ENCODE measurements at regions not wholly inside any gene's neighbourhood (a gene's known extent, or its start where the extent isn't known, plus 50 kb on each side); places are given as distances from the start of the nearest gene placed in this dataset.

DNA sequence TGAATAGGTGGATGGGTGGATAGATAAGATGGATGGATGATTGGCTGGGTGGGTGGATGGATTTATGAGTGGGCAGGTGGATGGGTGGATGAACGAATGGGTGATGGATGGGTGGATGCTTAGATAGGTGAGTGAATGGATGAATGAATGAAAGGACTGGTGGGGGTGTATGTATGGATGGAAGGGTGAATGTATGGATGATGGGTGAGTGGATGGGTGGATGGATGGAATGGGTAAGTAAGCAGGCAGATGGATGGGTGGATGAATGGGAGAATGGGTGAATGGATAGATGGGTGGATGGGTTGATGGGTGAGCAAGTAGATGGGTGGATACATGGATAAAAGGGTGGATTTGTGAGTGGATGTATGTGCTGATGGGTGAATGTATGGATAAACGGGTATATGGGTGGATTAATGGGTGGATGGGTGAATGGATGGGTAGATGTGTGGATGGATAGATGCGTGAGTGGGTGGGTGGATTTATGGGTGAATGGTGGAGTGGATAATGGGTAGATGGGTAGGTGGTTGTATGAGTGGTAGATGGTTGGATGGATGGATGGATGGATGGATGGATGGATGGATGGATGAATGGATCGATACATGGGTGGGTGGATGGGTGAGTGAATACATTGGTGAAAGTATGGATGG lies 682.6 kb downstream of the HS3ST4 start:
- Mint-ChIP-seq H3K36me3 (ENCODE audit: insufficient read depth, unreplicated experiment) (no peaks in the 10 kb centered on the region), H3K27me3 (ENCODE audit: insufficient read depth, unreplicated experiment) (no peaks in the 10 kb centered on the region), H3K4me3 (ENCODE audit: unreplicated experiment) (no peak overlapping the region), H3K9me3 (ENCODE audit: unreplicated experiment) (peaks cover 28% of the 10 kb centered on the region), H3K27ac (ENCODE audit: low read depth, unreplicated experiment) (no peak overlapping the region), H3K4me1 (ENCODE audit: insufficient read depth, unreplicated experiment) (no peaks in the 10 kb centered on the region)
- BruUV-seq (replicated peaks): no TSS peak
- POLR2A ChIA-PET: no interaction called here
- CTCF ChIA-PET: no interaction called here
- no peak for DNase-seq (ENCODE audit: unreplicated experiment)
- intact Hi-C loops (cut with micrococcal nuclease): no loop called here
- no peak for TF ChIP-seq CTCF (IDR thresholded peaks at IDR 0.05; ENCODE audit: unreplicated experiment)

- CTCF ChIA-PET: interaction anchor here (0.5 to 0.6 kb wide), 2 partner anchors 159 to 1007 kb away, joined by 3 read pairs; no protein-coding TSS in a partner anchor
- no peaks in the 10 kb centered on the region for H3K4me1 Mint-ChIP-seq (ENCODE audit: insufficient read depth, unreplicated experiment)
- no peaks in the 10 kb centered on the region for H3K27me3 Mint-ChIP-seq (ENCODE audit: insufficient read depth, unreplicated experiment)
- intact Hi-C loops (cut with micrococcal nuclease): no loop called here
- no peak overlapping the region for H3K4me3 Mint-ChIP-seq (ENCODE audit: unreplicated experiment)
- peaks cover 67% of the 10 kb centered on the region for H3K9me3 Mint-ChIP-seq (ENCODE audit: unreplicated experiment)
- no TSS peak for BruUV-seq (replicated peaks)
- no peak overlapping the region for H3K27ac Mint-ChIP-seq (ENCODE audit: low read depth, unreplicated experiment)
- no peak for TF ChIP-seq CTCF (IDR thresholded peaks at IDR 0.05; ENCODE audit: unreplicated experiment)
- DNase-seq (ENCODE audit: unreplicated experiment): no peak
- POLR2A ChIA-PET: no interaction called here
- H3K36me3 Mint-ChIP-seq (ENCODE audit: insufficient read depth, unreplicated experiment): no peaks in the 10 kb centered on the region
These were observed 684.1 kb upstream of the C16orf82 start for GRCh38 chr16:26382586-26382985.

- intact Hi-C loops (cut with micrococcal nuclease): no loop called here
- H3K4me1 Mint-ChIP-seq (ENCODE audit: insufficient read depth, unreplicated experiment): no peaks in the 10 kb centered on the region
- DNase-seq (ENCODE audit: unreplicated experiment): no peak
These were observed 680.6 kb upstream of the C16orf82 start for GRCh38 chr16:26386096-26386495.

DNA sequence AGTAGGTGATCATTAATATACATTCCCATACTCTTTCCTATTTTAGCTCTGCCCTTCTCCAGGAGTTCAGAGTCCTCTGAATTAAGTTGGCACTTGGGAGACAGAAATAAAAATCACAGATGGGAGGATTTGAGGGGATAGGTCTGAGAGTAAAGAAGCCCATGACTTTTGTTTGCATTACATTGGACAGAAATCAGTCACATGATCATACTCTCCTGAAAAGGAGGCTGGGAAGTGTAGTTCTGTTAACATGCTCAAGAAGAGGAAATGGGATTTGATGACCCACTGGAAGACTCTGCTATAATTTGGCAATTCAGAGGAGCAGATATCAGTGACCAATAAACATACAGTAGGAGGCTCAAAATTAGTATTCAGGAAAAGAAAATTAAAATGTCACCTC lies 674.9 kb upstream of the C16orf82 start:
- no TSS peak for BruUV-seq (replicated peaks)
- intact Hi-C loops (cut with micrococcal nuclease): no loop called here
- no peak overlapping the region for H3K4me3 Mint-ChIP-seq (ENCODE audit: unreplicated experiment)
- H3K27ac Mint-ChIP-seq (ENCODE audit: low read depth, unreplicated experiment): no peak overlapping the region
- H3K9me3 Mint-ChIP-seq (ENCODE audit: unreplicated experiment): peaks cover 57% of the 10 kb centered on the region
- ChIA-PET CTCF (no interaction called here), POLR2A (no interaction called here)
- no peaks in the 10 kb centered on the region for H3K27me3 Mint-ChIP-seq (ENCODE audit: insufficient read depth, unreplicated experiment)
- H3K36me3 Mint-ChIP-seq (ENCODE audit: insufficient read depth, unreplicated experiment): no peaks in the 10 kb centered on the region
- no peak for TF ChIP-seq CTCF (IDR thresholded peaks at IDR 0.05; ENCODE audit: unreplicated experiment)
- H3K4me1 Mint-ChIP-seq (ENCODE audit: insufficient read depth, unreplicated experiment): no peaks in the 10 kb centered on the region
- no peak for DNase-seq (ENCODE audit: unreplicated experiment)

More at GRCh38 chr16:26386096-26386495, 680.6 kb upstream of the C16orf82 start:
- TF ChIP-seq CTCF (IDR thresholded peaks at IDR 0.05; ENCODE audit: unreplicated experiment): no peak
- no peak overlapping the region for H3K27ac Mint-ChIP-seq (ENCODE audit: low read depth, unreplicated experiment)
- POLR2A ChIA-PET: no interaction called here
- no TSS peak for BruUV-seq (replicated peaks)
- no peaks in the 10 kb centered on the region for H3K36me3 Mint-ChIP-seq (ENCODE audit: insufficient read depth, unreplicated experiment)
- no peaks in the 10 kb centered on the region for H3K27me3 Mint-ChIP-seq (ENCODE audit: insufficient read depth, unreplicated experiment)
- H3K4me3 Mint-ChIP-seq (ENCODE audit: unreplicated experiment): no peak overlapping the region
- CTCF ChIA-PET: no interaction called here
- peaks cover 58% of the 10 kb centered on the region for H3K9me3 Mint-ChIP-seq (ENCODE audit: unreplicated experiment)

Data from MCF 10A (cell line).